A673 (cell line): ENCODE measurements at regions not wholly inside any gene's neighbourhood (a gene's known extent, or its start where the extent isn't known, plus 50 kb on each side); places are given as distances from the start of the nearest gene placed in this dataset.

ENCODE experiments used
- CTCF ChIP-seq: fragments of 300-800, 200-600 bp; sonication (generic); conservative IDR thresholded peaks from 2 replicates; pipeline ENCODE4 v1.5.1; 2017; ENCODE audit warnings: low read depth, mild to moderate bottlenecking, antibody characterized with exemption, low read length, moderate library complexity, mixed read lengths
- EZH2 ChIP-seq: fragments of 200-600 bp; sonication (generic); IDR thresholded peaks from 2 replicates; pipeline ENCODE4 v1.6.1; 2017; ENCODE audit warnings: borderline replicate concordance, low read depth, mild to moderate bottlenecking, mixed read lengths, antibody characterized with exemption, low read length; ENCODE audit not compliant: poor library complexity, severe bottlenecking

GRCh38 chr10:105950410-105950809 is 1214.1 kb downstream of the SORCS1 start:
- TF ChIP-seq EZH2 (no peak), CTCF (peak; percentile 90)
